ENCODE measurements at regions not wholly inside any gene's neighbourhood (a gene's known extent, or its start where the extent isn't known, plus 50 kb on each side); places are given as distances from the start of the nearest gene placed in this dataset.

DNA sequence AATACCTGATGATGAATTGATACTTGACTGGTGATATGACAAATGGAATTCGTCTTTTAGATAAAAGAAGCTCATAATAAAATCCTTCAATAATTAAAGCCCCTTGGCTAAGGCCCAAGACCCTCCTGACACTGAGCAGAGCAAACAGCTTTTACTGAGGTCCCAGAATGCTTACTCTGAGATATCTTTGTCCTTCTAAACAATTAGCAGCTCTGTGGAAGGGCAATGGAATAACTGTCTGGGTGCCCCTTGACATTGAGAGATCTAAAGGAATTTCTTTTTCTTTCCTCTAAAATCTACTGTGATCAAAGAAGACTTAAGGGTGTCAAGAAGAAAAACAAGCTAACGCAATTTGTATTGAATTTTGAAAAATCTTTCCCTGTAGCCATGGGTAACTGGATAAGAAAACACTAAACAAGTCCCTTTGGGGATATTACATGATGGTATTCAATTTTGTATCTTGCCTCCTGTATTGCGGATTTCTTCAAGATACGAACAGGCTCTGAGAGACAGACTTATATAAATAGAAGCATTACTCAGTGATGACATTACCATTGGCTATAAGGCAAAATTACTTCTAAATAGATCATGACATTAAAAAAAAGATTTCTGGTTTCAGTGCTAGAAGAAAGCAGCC, 128.8 kb downstream of the MREG start:
- no peaks in the 10 kb centered on the region for H3K36me3 ChIP-seq (ENCODE audit: insufficient read depth in 1 of 2, low read depth in 1 of 2)
- 62 to 77% (median 65%) methylated on average over 4 of the region's 4 CpGs for WGBS, 3 donors
- H3K27me3 ChIP-seq (ENCODE audit: insufficient read depth in 3 of 3, low read length in 2 of 3): no peaks in the 10 kb centered on the region
- H3K27ac ChIP-seq: no peak overlapping the region
- TF ChIP-seq, protein P1, sequence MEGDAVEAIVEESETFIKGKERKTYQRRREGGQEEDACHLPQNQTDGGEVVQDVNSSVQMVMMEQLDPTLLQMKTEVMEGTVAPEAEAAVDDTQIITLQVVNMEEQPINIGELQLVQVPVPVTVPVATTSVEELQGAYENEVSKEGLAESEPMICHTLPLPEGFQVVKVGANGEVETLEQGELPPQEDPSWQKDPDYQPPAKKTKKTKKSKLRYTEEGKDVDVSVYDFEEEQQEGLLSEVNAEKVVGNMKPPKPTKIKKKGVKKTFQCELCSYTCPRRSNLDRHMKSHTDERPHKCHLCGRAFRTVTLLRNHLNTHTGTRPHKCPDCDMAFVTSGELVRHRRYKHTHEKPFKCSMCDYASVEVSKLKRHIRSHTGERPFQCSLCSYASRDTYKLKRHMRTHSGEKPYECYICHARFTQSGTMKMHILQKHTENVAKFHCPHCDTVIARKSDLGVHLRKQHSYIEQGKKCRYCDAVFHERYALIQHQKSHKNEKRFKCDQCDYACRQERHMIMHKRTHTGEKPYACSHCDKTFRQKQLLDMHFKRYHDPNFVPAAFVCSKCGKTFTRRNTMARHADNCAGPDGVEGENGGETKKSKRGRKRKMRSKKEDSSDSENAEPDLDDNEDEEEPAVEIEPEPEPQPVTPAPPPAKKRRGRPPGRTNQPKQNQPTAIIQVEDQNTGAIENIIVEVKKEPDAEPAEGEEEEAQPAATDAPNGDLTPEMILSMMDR (IDR thresholded peaks at IDR 0.05): no peak
- H3K4me1 ChIP-seq: no peaks in the 10 kb centered on the region
- intact Hi-C loops (cut with DNase I): no loop called here
- H3K9me3 ChIP-seq: no peaks in the 10 kb centered on the region
- H3K4me3 ChIP-seq: no peak overlapping the region
- ATAC-seq (peak in 2 of 4 donors; percentile 53 to 55), DNase-seq (no peak)

DNA sequence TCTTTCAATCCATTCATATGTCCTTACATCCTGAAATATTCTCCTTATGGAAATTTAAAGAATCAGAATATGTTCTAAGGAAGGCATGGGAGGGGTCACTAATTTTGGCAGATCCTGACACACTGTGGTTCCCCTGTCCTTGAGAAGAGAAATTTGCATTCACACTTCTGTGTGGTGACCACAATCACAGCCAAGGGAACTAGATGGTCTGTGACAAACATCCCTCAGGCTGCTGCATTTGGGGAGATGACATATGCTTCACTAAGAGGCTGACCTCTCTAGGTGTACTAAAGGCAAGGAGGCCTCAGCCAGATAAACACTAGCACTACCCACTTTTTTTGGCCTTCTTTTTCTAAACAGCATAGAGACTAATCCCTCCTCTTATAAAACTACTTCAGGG, 129.6 kb downstream of the MREG start:
- DNase-seq (no peak), ATAC-seq (no peak)
- H3K36me3 ChIP-seq (ENCODE audit: insufficient read depth in 1 of 2, low read depth in 1 of 2): no peaks in the 10 kb centered on the region
- H3K27me3 ChIP-seq (ENCODE audit: insufficient read depth in 3 of 3, low read length in 2 of 3): no peaks in the 10 kb centered on the region
- H3K4me3 ChIP-seq: no peak overlapping the region
- H3K9me3 ChIP-seq: no peaks in the 10 kb centered on the region
- TF ChIP-seq, protein P1 (IDR thresholded peaks at IDR 0.05): no peak
- intact Hi-C loops (cut with DNase I): no loop called here
- H3K27ac ChIP-seq: no peak overlapping the region
- H3K4me1 ChIP-seq: no peaks in the 10 kb centered on the region

DNA sequence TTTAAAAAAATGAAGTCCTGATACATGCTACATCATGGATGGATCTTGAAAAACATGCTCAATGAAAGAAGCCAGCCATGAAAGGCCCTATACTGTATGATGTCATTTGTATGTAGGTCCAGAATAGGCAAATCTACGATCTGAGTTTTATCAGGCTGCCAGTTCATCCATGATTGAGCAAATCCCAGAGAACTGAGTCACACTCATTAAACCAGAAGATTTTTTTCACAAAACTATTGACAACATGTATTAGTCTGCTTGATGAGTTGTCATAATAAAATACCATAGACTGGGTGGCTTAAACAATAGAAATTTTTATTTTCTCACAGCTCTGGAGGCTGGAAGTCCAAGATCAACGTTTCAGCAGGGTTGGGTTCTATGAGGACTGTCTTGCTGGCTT, 130.7 kb downstream of the MREG start:
- no peak for DNase-seq
- WGBS, 3 donors: 70 to 83% (median 76%) methylated on average over 2 of the region's 2 CpGs

DNA sequence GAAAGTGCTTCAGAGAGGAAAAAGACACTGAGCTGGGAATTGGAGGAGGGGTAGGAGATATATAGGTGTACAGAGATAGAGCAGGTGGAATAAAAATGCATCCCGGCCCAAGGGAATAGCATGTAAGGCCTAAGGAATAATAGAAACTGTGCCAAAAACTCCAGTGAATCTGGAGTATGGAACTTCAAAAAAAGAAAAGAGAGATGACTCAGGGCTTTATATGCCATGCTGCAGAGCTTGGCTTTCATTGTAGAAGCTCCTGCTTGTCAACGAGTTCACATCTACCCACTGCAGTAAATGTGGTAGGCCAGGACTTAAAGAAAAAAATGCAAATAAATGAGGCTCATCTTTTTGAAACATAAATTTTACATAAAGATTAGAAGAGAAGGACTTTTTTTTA, 131.8 kb downstream of the MREG start:
- Histone ChIP-seq H3K4me3 (no peak overlapping the region), H3K4me1 (no peaks in the 10 kb centered on the region), H3K9me3 (no peaks in the 10 kb centered on the region), H3K36me3 (ENCODE audit: insufficient read depth in 1 of 2, low read depth in 1 of 2) (no peaks in the 10 kb centered on the region), H3K27me3 (ENCODE audit: insufficient read depth in 3 of 3, low read length in 2 of 3) (no peaks in the 10 kb centered on the region), H3K27ac (no peak overlapping the region)
- DNase-seq (no peak), ATAC-seq (no peak)
- TF ChIP-seq, protein P1 (IDR thresholded peaks at IDR 0.05): no peak
- whole genome bisulfite sequencing, 3 donors: 67 to 69% (median 68%) methylated on average over 2 of the region's 2 CpGs
- intact Hi-C loops (cut with DNase I): no loop called here

More for the DNA sequence above, 130.7 kb downstream of the MREG start:
- TF ChIP-seq, protein P1 (IDR thresholded peaks at IDR 0.05): no peak
- Histone ChIP-seq H3K9me3 (no peaks in the 10 kb centered on the region), H3K4me3 (no peak overlapping the region), H3K27me3 (ENCODE audit: insufficient read depth in 3 of 3, low read length in 2 of 3) (no peaks in the 10 kb centered on the region), H3K27ac (no peak overlapping the region), H3K36me3 (ENCODE audit: insufficient read depth in 1 of 2, low read depth in 1 of 2) (no peaks in the 10 kb centered on the region), H3K4me1 (no peaks in the 10 kb centered on the region)
- intact Hi-C loops (cut with DNase I): no loop called here
- ATAC-seq: no peak

DNA sequence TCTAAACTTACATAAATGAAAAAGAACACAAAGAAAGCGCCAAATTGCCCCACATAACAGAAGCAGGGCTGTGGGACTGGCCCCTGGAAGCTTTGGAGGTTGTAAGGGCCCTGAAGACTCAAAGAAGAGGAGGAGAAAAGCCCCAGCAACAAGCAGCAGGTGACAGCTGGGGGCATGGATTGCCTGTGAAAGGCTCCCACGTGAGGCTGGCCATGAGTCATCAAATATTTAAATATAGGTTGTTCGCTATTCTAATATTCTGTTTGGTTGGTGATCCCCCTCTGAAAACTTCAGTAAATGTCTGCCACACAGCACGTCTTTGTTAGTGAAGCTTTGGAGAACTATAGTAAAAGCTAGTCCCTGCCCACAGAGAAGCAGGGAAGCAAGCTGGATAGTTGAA, 132.4 kb downstream of the MREG start:
- DNase-seq (no peak), ATAC-seq (peak in 2 of 4 donors; percentile 53 to 55)
- intact Hi-C loops (cut with DNase I): no loop called here
- Histone ChIP-seq H3K27me3 (ENCODE audit: insufficient read depth in 3 of 3, low read length in 2 of 3) (no peaks in the 10 kb centered on the region), H3K4me1 (no peaks in the 10 kb centered on the region), H3K27ac (no peak overlapping the region), H3K9me3 (no peaks in the 10 kb centered on the region), H3K4me3 (no peak overlapping the region), H3K36me3 (ENCODE audit: insufficient read depth in 1 of 2, low read depth in 1 of 2) (no peaks in the 10 kb centered on the region)
- TF ChIP-seq, protein P1 (IDR thresholded peaks at IDR 0.05): no peak
- WGBS, 3 donors: 59 to 76% (median 73%) methylated on average over 4 of the region's 4 CpGs

All from psoas muscle (tissue), 7 donors.